K562 (cell line): ENCODE measurements at regions not wholly inside any gene's neighbourhood (a gene's known extent, or its start where the extent isn't known, plus 50 kb on each side); places are given as distances from the start of the nearest gene placed in this dataset.

Experiments used
- ATAC-seq: fragments of 200-7000 bp; cut with Tn5 transposase; 3 replicates; pipeline ENCODE4 v1.9.1; 2020; ENCODE audit warnings: moderate library complexity
- BruUV-seq: library from RNA; stranded (reverse); fragments of 400-500 nt; replicated peaks from 2 replicates; lab custom pipeline; 2021; lab: Mats Ljungman, UMichigan
- CTCF ChIA-PET: fragments of 300-600 bp; formaldehyde crosslinking; extraction: SDS; loops from one replicate; lab custom pipeline; 2021; ENCODE audit warnings: low intra/inter-chr PET ratio; lab: Yijun Ruan, JAX
- POLR2A ChIA-PET: fragments of 300-600, 350-650 bp; sonication (Branson Sonifier 250); formaldehyde crosslinking; extraction: SDS; loops from one replicate; lab custom pipeline; 2021; ENCODE audit warnings: antibody characterized with exemption, inconsistent platforms; lab: Yijun Ruan, JAX
- DNase-seq, 4 experiments: peaks; one replicate each; pipeline versions ENCODE4 v3.0.0 to v3.0.0-alpha.2; 2011 to 2018; ENCODE audit warnings: low spot score in 3 of 4, mixed read lengths in 3 of 4; ENCODE audit errors: extremely low read depth in 1 of 4
- FAIRE-seq: peaks from 2 replicates; lab custom pipeline; 2011; peaks lifted over from hg19 to GRCh38; lab: Jason Lieb, UNC
- H2AFZ ChIP-seq: 2 replicates; pipeline ENCODE4 v1.6.0; 2011; ENCODE audit warnings: low read depth, low read length, control low read depth, inconsistent platforms
- H3K27ac ChIP-seq: fragments of 200-600 bp; 3 replicates; pipeline ENCODE4 v1.8.0; 2011; ENCODE audit warnings: low read depth, mild to moderate bottlenecking, control low read depth, inconsistent platforms, low read length, moderate library complexity, mixed read lengths; ENCODE audit errors: extremely low read depth
- H3K27me3 ChIP-seq, 2 experiments: fragments of 300-600 bp in 1 of 2; 2 replicates in 1 of 2; 3 replicates in 1 of 2; pipeline versions ENCODE4 v1.6.0 to v1.8.0; 2011; ENCODE audit warnings: inconsistent platforms in 2 of 2, low read length in 2 of 2, mild to moderate bottlenecking in 1 of 2, mixed read lengths in 1 of 2, moderate library complexity in 1 of 2; ENCODE audit not compliant: control insufficient read depth in 2 of 2, insufficient read depth in 2 of 2
- H3K36me3 ChIP-seq: fragments of 300-600 bp; 3 replicates; pipeline ENCODE4 v1.8.0; 2011; ENCODE audit warnings: mild to moderate bottlenecking, low read length, inconsistent platforms; ENCODE audit not compliant: control insufficient read depth, insufficient read depth
- H3K4me1 ChIP-seq, 2 experiments: fragments of 200-600 bp in 1 of 2; replicated peaks in 1 of 2; 2 replicates in 1 of 2; 3 replicates in 1 of 2; pipeline versions ENCODE4 v1.5.1 to v1.8.0; 2011; ENCODE audit warnings: inconsistent platforms in 2 of 2, low read length in 2 of 2, mild to moderate bottlenecking in 1 of 2, mixed read lengths in 1 of 2, moderate library complexity in 1 of 2; ENCODE audit not compliant: control insufficient read depth in 2 of 2, insufficient read depth in 2 of 2
- H3K4me2 ChIP-seq: 2 replicates; pipeline ENCODE4 v1.6.1; 2011; ENCODE audit warnings: low read length, control low read depth, inconsistent platforms, mixed read lengths; ENCODE audit not compliant: insufficient read depth
- H3K4me3 ChIP-seq: fragments of 200-600 bp; sonication (generic), shearing (Covaris generic); 2 replicates; pipeline ENCODE4 v1.5.1; 2016; ENCODE audit warnings: control low read depth, inconsistent platforms
- H3K79me2 ChIP-seq: fragments of 200-600 bp; 3 replicates; pipeline ENCODE4 v1.8.0; 2011; ENCODE audit warnings: low read length, inconsistent platforms; ENCODE audit not compliant: control insufficient read depth, insufficient read depth
- H3K9ac ChIP-seq, 2 experiments: 2 replicates each; pipeline versions ENCODE4 v1.6.0 to v1.6.1; 2011; ENCODE audit warnings: low read depth in 2 of 2, low read length in 2 of 2, control low read depth in 1 of 2, inconsistent platforms in 1 of 2, mild to moderate bottlenecking in 1 of 2, mixed read lengths in 1 of 2; ENCODE audit not compliant: insufficient read depth in 1 of 2
- H3K9me1 ChIP-seq: one replicate; pipeline ENCODE4 v1.6.0; 2011; ENCODE audit warnings: inconsistent platforms, mild to moderate bottlenecking, low read length, moderate library complexity; ENCODE audit not compliant: control insufficient read depth, insufficient read depth
- H3K9me3 ChIP-seq: replicated peaks from 2 replicates; pipeline ENCODE4 v1.5.1; 2011; ENCODE audit warnings: low read depth, low read length, inconsistent platforms; ENCODE audit not compliant: control insufficient read depth, insufficient read depth
- H4K20me1 ChIP-seq: replicated peaks from 2 replicates; pipeline ENCODE4 v1.6.1; 2011; ENCODE audit warnings: low read length, inconsistent platforms, mixed read lengths; ENCODE audit not compliant: control insufficient read depth, insufficient read depth
- E2F4 ChIP-seq: sonication (generic); formaldehyde crosslinking; IDR thresholded peaks from 2 replicates; pipeline ENCODE4 v1.8.0; 2022; ENCODE audit warnings: mild to moderate bottlenecking, low read depth, missing genetic modification reagents
- KLF6 ChIP-seq: fragments of 250-450 bp; sonication (Bioruptor Pico); IDR thresholded peaks from 2 replicates; pipeline ENCODE4 v1.4.0; 2020; ENCODE audit warnings: mild to moderate bottlenecking, moderate library complexity, borderline replicate concordance
- NELFE ChIP-seq: IDR thresholded peaks from 2 replicates; pipeline ENCODE4 v1.6.1; 2011; ENCODE audit warnings: mild to moderate bottlenecking; ENCODE audit not compliant: insufficient read depth, insufficient read length
- PTRF ChIP-seq: fragments of 450-650 bp; IDR thresholded peaks from 2 replicates; pipeline ENCODE4 v1.6.1; 2016; ENCODE audit warnings: mild to moderate bottlenecking, missing genetic modification characterization, missing compliant biosample characterization
- RBM39 ChIP-seq: fragments of 200-400 bp; formaldehyde crosslinking; optimal IDR thresholded peaks from 2 replicates; pipeline ENCODE3; 2018; ENCODE audit warnings: low read depth, low read length
- SMC3 ChIP-seq: conservative IDR thresholded peaks from 2 replicates; pipeline ENCODE4 v1.6.1; 2011; ENCODE audit warnings: low read depth, low read length, improper control_type of control experiment; ENCODE audit not compliant: insufficient read depth
- TCF7 ChIP-seq: sonication (generic); IDR thresholded peaks from 2 replicates; pipeline ENCODE4 v1.6.1; 2016; ENCODE audit warnings: antibody characterized with exemption, borderline replicate concordance
- ZBTB12 ChIP-seq: fragments of 250-450 bp; sonication (Bioruptor Pico); IDR thresholded peaks from 2 replicates; pipeline ENCODE4 v1.4.0; 2020
- ZKSCAN1 ChIP-seq: fragments of 150-350 bp; IDR thresholded peaks from 2 replicates; pipeline ENCODE4 v1.6.1; 2016; ENCODE audit warnings: low read depth, low read length
- ZNF175 ChIP-seq: fragments of 200-800 bp; sonication (Bioruptor generic); IDR thresholded peaks from 2 replicates; pipeline ENCODE4 v1.6.1; 2016; ENCODE audit warnings: low read depth, mild to moderate bottlenecking, missing genetic modification characterization, missing compliant biosample characterization
- ZNF282 ChIP-seq: sonication (generic); formaldehyde crosslinking; IDR thresholded peaks from 2 replicates; pipeline ENCODE4 v1.8.1; 2023; ENCODE audit warnings: missing genetic modification reagents
- ZNF609 ChIP-seq: sonication (generic); formaldehyde crosslinking; IDR thresholded peaks from 2 replicates; pipeline ENCODE4 v1.8.1; 2023; ENCODE audit warnings: missing genetic modification reagents, mild to moderate bottlenecking, borderline replicate concordance
- ZNF644 ChIP-seq: fragments of 200-800 bp; sonication (Bioruptor generic); IDR thresholded peaks from 2 replicates; pipeline ENCODE4 v1.6.1; 2016; ENCODE audit warnings: low read depth, missing genetic modification characterization, missing compliant biosample characterization
- WGBS: fragments of 100-300 bp; shearing (Covaris generic); methylation state at CpG from one replicate; pipeline ENCODE4 v1.1.6; 2016; ENCODE audit warnings: low coverage, mixed read lengths; ENCODE audit not compliant: insufficient coverage; ENCODE audit errors: missing lambda C conversion rate; 5-methylcytosine and 5-hydroxymethylcytosine counted together
- in situ Hi-C: fragments of 300-500 bp; cut with MboI; formaldehyde crosslinking; loops from 4 replicates; pipeline ENCODE4 v1.15.0; 2018; ENCODE audit warnings: inconsistent platforms, mixed read lengths
- intact Hi-C: fragments of 100-400 bp; cut with micrococcal nuclease; formaldehyde crosslinking; loops from 2 replicates; pipeline ENCODE4 v1.14.2; 2022

GRCh38 chr9:108694170-108694569, 161.6 kb downstream of the ACTL7B start:
- Histone ChIP-seq H3K36me3 (no peaks in the 10 kb centered on the region), H3K9me3 (no peaks in the 10 kb centered on the region), H3K9me1 (no peaks in the 10 kb centered on the region), H3K79me2 (no peaks in the 10 kb centered on the region), H3K27me3 (no peaks in the 10 kb centered on the region), H3K4me2 (no peak overlapping the region), H2AFZ (no peak overlapping the region), H4K20me1 (no peaks in the 10 kb centered on the region), H3K27ac (no peak overlapping the region), H3K4me3 (no peak overlapping the region), H3K9ac (no peak overlapping the region), H3K4me1 (no peaks in the 10 kb centered on the region)
- POLR2A ChIA-PET: interaction anchor here (0.8 kb wide), 1 partner anchor 8 kb away, joined by 3 read pairs; no protein-coding TSS in a partner anchor
- 1% methylated on average over 5 of the region's 5 CpGs for whole genome bisulfite sequencing
- in situ Hi-C loops: no loop called here
- TF ChIP-seq E2F4 (CRISPR knock-in tag) (no peak), KLF6 (no peak), ZKSCAN1 (no peak), ZNF175 (no peak), ZNF609 (CRISPR knock-in tag) (no peak), SMC3 (no peak), RBM39 (no peak), NELFE (no peak), PTRF (tag) (no peak), ZNF644 (no peak), TCF7 (no peak), ZNF282 (no peak), ZBTB12 (CRISPR knock-in tag) (no peak)
- CTCF ChIA-PET: no interaction called here
- DNase-seq (no peak), ATAC-seq (no peak), FAIRE-seq (no peak)
- no TSS peak for BruUV-seq
- intact Hi-C loops: no loop called here
